HepG2 (cell line): ENCODE measurements at regions not wholly inside any gene's neighbourhood (a gene's known extent, or its start where the extent isn't known, plus 50 kb on each side); places are given as distances from the start of the nearest gene placed in this dataset.

Experiments
- BORCS8-MEF2B ChIP-seq: sonication (generic); formaldehyde crosslinking; IDR thresholded peaks from 2 replicates; pipeline ENCODE4 v1.8.0; 2022; ENCODE audit warnings: mild to moderate bottlenecking, missing genetic modification reagents
- CENPX ChIP-seq: sonication (generic); formaldehyde crosslinking; IDR thresholded peaks from 2 replicates; pipeline ENCODE4 v1.9.0; 2021; ENCODE audit warnings: mild to moderate bottlenecking, missing genetic modification reagents, moderate library complexity
- ELF3 ChIP-seq: IDR thresholded peaks from 2 replicates; pipeline ENCODE4 v1.6.1; 2016; ENCODE audit warnings: missing genetic modification reagents, missing compliant biosample characterization
- FOSL2 ChIP-seq: sonication (generic); formaldehyde crosslinking; IDR thresholded peaks from 2 replicates; pipeline ENCODE4 v1.4.0; 2020; ENCODE audit warnings: missing genetic modification reagents
- FOXA3 ChIP-seq: IDR thresholded peaks from 2 replicates; pipeline ENCODE4 v1.6.1; 2016; ENCODE audit warnings: missing genetic modification reagents, missing compliant biosample characterization
- GABPA ChIP-seq, 2 experiments: IDR thresholded peaks; 2 replicates each; pipeline ENCODE4 v1.6.1; 2011 to 2016; ENCODE audit warnings: low read depth in 2 of 2, low read length in 1 of 2, missing biosample characterization in 1 of 2, missing genetic modification characterization in 1 of 2
- GATAD2A ChIP-seq: IDR thresholded peaks from 2 replicates; pipeline ENCODE4 v1.6.1; 2016
- HOXA9 ChIP-seq: sonication (generic); formaldehyde crosslinking; IDR thresholded peaks from 2 replicates; pipeline ENCODE4 v1.8.1; 2022; ENCODE audit warnings: missing genetic modification reagents, mild to moderate bottlenecking, moderate library complexity, borderline replicate concordance
- PHF21A ChIP-seq: sonication (generic); formaldehyde crosslinking; IDR thresholded peaks from 2 replicates; pipeline ENCODE4 v1.5.0; 2020; ENCODE audit warnings: mild to moderate bottlenecking, missing genetic modification reagents
- PPARG ChIP-seq: conservative IDR thresholded peaks from 2 replicates; pipeline ENCODE4 v1.6.1; 2016; ENCODE audit warnings: missing biosample characterization, missing genetic modification reagents
- RARA ChIP-seq: IDR thresholded peaks from 2 replicates; pipeline ENCODE4 v1.6.1; 2016; ENCODE audit warnings: missing genetic modification reagents, missing compliant biosample characterization
- SNRNP70 ChIP-seq: fragments of 200-400 bp; formaldehyde crosslinking; IDR thresholded peaks from 2 replicates; pipeline ENCODE4 v1.6.1; 2017; ENCODE audit warnings: mild to moderate bottlenecking, low read depth, low read length, moderate library complexity
- SSRP1 ChIP-seq: IDR thresholded peaks from 2 replicates; pipeline ENCODE4 v1.6.1; 2016; ENCODE audit warnings: control low read depth
- ZNF550 ChIP-seq: sonication (generic); formaldehyde crosslinking; IDR thresholded peaks from 2 replicates; pipeline ENCODE4 v1.4.0; 2020; ENCODE audit warnings: mild to moderate bottlenecking, missing genetic modification reagents, borderline replicate concordance
- TF ChIP-seq, protein P1 (sequence below): sonication (generic); formaldehyde crosslinking; IDR thresholded peaks from 2 replicates; pipeline ENCODE4 v1.8.1; 2022; ENCODE audit warnings: mild to moderate bottlenecking, missing genetic modification reagents
- TF ChIP-seq, protein P2 (sequence below): sonication (generic); formaldehyde crosslinking; IDR thresholded peaks from 2 replicates; pipeline ENCODE4 v1.5.1; 2020; ENCODE audit warnings: mild to moderate bottlenecking, missing genetic modification reagents
- TF ChIP-seq, protein P3 (sequence below): sonication (generic); formaldehyde crosslinking; conservative IDR thresholded peaks from 2 replicates; pipeline ENCODE4 v1.4.0; 2020; ENCODE audit warnings: mild to moderate bottlenecking, missing genetic modification reagents, moderate library complexity
- TF ChIP-seq, protein P4 (sequence below): sonication (generic); formaldehyde crosslinking; IDR thresholded peaks from 2 replicates; pipeline ENCODE4 v1.5.0; 2020; ENCODE audit warnings: mild to moderate bottlenecking, low read depth, missing genetic modification reagents, borderline replicate concordance
- TF ChIP-seq, protein P5 (sequence below): sonication (generic); formaldehyde crosslinking; IDR thresholded peaks from 2 replicates; pipeline ENCODE4 v1.5.0; 2020; ENCODE audit warnings: mild to moderate bottlenecking, missing genetic modification reagents
- TF ChIP-seq, protein P6 (sequence below): IDR thresholded peaks from 2 replicates; pipeline ENCODE4 v1.6.1; 2016; ENCODE audit warnings: missing genetic modification reagents, missing compliant biosample characterization

DNA sequence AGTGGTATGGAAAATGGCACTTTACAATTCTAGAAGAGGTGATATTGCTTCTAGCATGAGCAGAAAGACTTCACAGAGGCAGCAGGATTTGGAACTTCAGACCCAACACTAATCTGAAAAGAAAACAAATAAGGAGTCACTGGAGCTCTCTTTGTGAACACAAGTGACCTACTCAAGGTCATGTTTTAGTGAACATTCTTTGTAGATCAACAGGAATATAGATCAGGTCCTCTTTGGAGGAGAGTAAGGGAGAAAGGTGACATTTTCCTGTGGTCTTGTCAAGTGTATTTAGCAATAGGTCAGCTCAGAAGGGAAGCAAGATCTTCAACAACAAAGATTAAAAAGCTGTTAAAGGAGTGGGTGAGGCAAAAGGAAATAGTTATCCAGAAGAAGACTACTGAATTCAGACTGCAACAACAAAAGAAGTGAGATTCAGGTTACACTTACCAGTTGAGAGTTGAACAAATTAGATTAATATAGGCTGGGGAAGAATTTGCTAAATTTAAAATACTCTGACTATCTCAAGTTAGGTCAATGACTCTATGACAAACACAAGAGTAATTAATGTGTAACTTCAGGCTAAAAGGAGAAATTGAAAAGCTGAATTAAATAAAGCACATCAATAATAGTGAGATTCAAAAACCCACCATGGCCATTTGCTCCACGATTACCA is 528.2 kb downstream of the RPS29 start (continued):
- TF ChIP-seq FOXA3 (CRISPR knock-in tag) (peak; percentile 50; the same call in 1 of the 2 replicates), GABPA (IDR thresholded peaks at IDR 0.05; ENCODE audit: low read depth, low read length) (no peak), GABPA (CRISPR knock-in tag; IDR thresholded peaks at IDR 0.05; ENCODE audit: low read depth) (no peak), ZNF550 (no peak), PHF21A (CRISPR knock-in tag) (no peak), SSRP1 (CRISPR knock-in tag) (no peak), ELF3 (no peak), CENPX (CRISPR knock-in tag) (no peak), PPARG (CRISPR knock-in tag) (no peak), HOXA9 (CRISPR knock-in tag) (no peak), RARA (CRISPR knock-in tag) (0 out of 2 replicates have a peak, but pooled peaks have one; percentile 24), FOSL2 (CRISPR knock-in tag) (no peak), GATAD2A (CRISPR knock-in tag) (peak; percentile 67), SNRNP70 (no peak), BORCS8-MEF2B (CRISPR knock-in tag) (no peak)
- TF ChIP-seq, protein P1, sequence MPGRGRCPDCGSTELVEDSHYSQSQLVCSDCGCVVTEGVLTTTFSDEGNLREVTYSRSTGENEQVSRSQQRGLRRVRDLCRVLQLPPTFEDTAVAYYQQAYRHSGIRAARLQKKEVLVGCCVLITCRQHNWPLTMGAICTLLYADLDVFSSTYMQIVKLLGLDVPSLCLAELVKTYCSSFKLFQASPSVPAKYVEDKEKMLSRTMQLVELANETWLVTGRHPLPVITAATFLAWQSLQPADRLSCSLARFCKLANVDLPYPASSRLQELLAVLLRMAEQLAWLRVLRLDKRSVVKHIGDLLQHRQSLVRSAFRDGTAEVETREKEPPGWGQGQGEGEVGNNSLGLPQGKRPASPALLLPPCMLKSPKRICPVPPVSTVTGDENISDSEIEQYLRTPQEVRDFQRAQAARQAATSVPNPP: no peak
- TF ChIP-seq, protein P2, sequence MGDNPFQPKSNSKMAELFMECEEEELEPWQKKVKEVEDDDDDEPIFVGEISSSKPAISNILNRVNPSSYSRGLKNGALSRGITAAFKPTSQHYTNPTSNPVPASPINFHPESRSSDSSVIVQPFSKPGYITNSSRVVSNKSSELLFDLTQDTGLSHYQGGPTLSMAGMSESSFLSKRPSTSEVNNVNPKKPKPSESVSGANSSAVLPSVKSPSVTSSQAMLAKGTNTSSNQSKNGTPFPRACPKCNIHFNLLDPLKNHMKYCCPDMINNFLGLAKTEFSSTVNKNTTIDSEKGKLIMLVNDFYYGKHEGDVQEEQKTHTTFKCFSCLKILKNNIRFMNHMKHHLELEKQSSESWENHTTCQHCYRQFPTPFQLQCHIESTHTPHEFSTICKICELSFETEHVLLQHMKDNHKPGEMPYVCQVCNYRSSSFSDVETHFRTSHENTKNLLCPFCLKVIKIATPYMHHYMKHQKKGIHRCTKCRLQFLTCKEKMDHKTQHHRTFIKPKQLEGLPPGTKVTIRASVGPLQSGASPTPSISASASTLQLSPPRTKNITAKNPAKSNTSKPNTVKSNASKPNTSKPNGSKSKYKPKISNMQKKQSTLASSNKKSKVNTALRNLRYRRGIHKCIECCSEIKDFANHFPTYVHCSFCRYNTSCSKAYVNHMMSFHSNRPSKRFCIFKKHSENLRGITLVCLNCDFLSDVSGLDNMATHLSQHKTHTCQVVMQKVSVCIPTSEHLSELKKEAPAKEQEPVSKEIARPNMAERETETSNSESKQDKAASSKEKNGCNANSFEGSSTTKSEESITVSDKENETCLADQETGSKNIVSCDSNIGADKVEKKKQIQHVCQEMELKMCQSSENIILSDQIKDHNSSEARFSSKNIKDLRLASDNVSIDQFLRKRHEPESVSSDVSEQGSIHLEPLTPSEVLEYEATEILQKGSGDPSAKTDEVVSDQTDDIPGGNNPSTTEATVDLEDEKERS (CRISPR knock-in tag): no peak
- TF ChIP-seq, protein P3, sequence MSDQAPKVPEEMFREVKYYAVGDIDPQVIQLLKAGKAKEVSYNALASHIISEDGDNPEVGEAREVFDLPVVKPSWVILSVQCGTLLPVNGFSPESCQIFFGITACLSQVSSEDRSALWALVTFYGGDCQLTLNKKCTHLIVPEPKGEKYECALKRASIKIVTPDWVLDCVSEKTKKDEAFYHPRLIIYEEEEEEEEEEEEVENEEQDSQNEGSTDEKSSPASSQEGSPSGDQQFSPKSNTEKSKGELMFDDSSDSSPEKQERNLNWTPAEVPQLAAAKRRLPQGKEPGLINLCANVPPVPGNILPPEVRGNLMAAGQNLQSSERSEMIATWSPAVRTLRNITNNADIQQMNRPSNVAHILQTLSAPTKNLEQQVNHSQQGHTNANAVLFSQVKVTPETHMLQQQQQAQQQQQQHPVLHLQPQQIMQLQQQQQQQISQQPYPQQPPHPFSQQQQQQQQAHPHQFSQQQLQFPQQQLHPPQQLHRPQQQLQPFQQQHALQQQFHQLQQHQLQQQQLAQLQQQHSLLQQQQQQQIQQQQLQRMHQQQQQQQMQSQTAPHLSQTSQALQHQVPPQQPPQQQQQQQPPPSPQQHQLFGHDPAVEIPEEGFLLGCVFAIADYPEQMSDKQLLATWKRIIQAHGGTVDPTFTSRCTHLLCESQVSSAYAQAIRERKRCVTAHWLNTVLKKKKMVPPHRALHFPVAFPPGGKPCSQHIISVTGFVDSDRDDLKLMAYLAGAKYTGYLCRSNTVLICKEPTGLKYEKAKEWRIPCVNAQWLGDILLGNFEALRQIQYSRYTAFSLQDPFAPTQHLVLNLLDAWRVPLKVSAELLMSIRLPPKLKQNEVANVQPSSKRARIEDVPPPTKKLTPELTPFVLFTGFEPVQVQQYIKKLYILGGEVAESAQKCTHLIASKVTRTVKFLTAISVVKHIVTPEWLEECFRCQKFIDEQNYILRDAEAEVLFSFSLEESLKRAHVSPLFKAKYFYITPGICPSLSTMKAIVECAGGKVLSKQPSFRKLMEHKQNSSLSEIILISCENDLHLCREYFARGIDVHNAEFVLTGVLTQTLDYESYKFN (CRISPR knock-in tag): peak; percentile 75
- TF ChIP-seq, protein P4, sequence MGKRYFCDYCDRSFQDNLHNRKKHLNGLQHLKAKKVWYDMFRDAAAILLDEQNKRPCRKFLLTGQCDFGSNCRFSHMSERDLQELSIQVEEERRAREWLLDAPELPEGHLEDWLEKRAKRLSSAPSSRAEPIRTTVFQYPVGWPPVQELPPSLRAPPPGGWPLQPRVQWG: no peak
- TF ChIP-seq, protein P5, sequence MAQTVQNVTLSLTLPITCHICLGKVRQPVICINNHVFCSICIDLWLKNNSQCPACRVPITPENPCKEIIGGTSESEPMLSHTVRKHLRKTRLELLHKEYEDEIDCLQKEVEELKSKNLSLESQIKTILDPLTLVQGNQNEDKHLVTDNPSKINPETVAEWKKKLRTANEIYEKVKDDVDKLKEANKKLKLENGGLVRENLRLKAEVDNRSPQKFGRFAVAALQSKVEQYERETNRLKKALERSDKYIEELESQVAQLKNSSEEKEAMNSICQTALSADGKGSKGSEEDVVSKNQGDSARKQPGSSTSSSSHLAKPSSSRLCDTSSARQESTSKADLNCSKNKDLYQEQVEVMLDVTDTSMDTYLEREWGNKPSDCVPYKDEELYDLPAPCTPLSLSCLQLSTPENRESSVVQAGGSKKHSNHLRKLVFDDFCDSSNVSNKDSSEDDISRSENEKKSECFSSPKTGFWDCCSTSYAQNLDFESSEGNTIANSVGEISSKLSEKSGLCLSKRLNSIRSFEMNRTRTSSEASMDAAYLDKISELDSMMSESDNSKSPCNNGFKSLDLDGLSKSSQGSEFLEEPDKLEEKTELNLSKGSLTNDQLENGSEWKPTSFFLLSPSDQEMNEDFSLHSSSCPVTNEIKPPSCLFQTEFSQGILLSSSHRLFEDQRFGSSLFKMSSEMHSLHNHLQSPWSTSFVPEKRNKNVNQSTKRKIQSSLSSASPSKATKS (CRISPR knock-in tag): no peak
- TF ChIP-seq, protein P6, sequence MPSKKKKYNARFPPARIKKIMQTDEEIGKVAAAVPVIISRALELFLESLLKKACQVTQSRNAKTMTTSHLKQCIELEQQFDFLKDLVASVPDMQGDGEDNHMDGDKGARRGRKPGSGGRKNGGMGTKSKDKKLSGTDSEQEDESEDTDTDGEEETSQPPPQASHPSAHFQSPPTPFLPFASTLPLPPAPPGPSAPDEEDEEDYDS (CRISPR knock-in tag): no peak
